A673 (cell line): ENCODE measurements at regions not wholly inside any gene's neighbourhood (a gene's known extent, or its start where the extent isn't known, plus 50 kb on each side); places are given as distances from the start of the nearest gene placed in this dataset.

Experiments used
- CTCF ChIP-seq: fragments of 300-800, 200-600 bp; sonication (generic); conservative IDR thresholded peaks from 2 replicates; pipeline ENCODE4 v1.5.1; 2017; ENCODE audit warnings: low read depth, mild to moderate bottlenecking, antibody characterized with exemption, low read length, moderate library complexity, mixed read lengths
- EZH2 ChIP-seq: fragments of 200-600 bp; sonication (generic); IDR thresholded peaks from 2 replicates; pipeline ENCODE4 v1.6.1; 2017; ENCODE audit warnings: borderline replicate concordance, low read depth, mild to moderate bottlenecking, mixed read lengths, antibody characterized with exemption, low read length; ENCODE audit not compliant: poor library complexity, severe bottlenecking

- TF ChIP-seq CTCF (no peak), EZH2 (no peak)
These were observed 126.3 kb upstream of the PRNP start for GRCh38 chr20:4559906-4560305.
